ENCODE measurements at regions not wholly inside any gene's neighbourhood (a gene's known extent, or its start where the extent isn't known, plus 50 kb on each side); places are given as distances from the start of the nearest gene placed in this dataset.
"Not testable (repeated sequence)": the region's sequence is repeated elsewhere in the genome, so short reads cannot be mapped to it uniquely, and the experiment has no call there.

GRCh38 chr22:22318723-22319465 is 74.3 kb downstream of the VPREB1 start:
- no peak for DNase-seq (ENCODE audit: low read depth, low spot score)
- H3K9me3 Mint-ChIP-seq: no peaks in the 10 kb centered on the region
- H3K36me3 Mint-ChIP-seq (ENCODE audit: low read depth): peaks cover 17% of the 10 kb centered on the region
- no peak overlapping the region for H3K27ac Mint-ChIP-seq (ENCODE audit: unreplicated experiment)
- peaks cover under 1% of the 10 kb centered on the region for H3K27me3 Mint-ChIP-seq (ENCODE audit: low read depth)
- H3K4me3 Mint-ChIP-seq: no peak overlapping the region
- H3K4me1 Mint-ChIP-seq: no peaks in the 10 kb centered on the region
- TF ChIP-seq CTCF (conservative IDR thresholded peaks at IDR 0.05): no peak

GRCh38 chr22:22321743-22322611 is 77.4 kb downstream of the VPREB1 start:
- H3K4me3 Mint-ChIP-seq; H3K4me1 Mint-ChIP-seq; H3K9me3 Mint-ChIP-seq; H3K27ac Mint-ChIP-seq (ENCODE audit: unreplicated experiment): not testable (repeated sequence)
- DNase-seq (ENCODE audit: low read depth, low spot score): peak; percentile 71
- H3K36me3 Mint-ChIP-seq (ENCODE audit: low read depth): peaks cover 14% of the 10 kb centered on the region
- peak; percentile 80 for TF ChIP-seq CTCF (conservative IDR thresholded peaks at IDR 0.05)
- H3K27me3 Mint-ChIP-seq (ENCODE audit: low read depth): peaks cover 13% of the 10 kb centered on the region

- no peak for TF ChIP-seq CTCF (conservative IDR thresholded peaks at IDR 0.05)
- no peak for DNase-seq (ENCODE audit: low read depth, low spot score)
- no peaks in the 10 kb centered on the region for H3K9me3 Mint-ChIP-seq
- no peak overlapping the region for H3K27ac Mint-ChIP-seq (ENCODE audit: unreplicated experiment)
- H3K4me3 Mint-ChIP-seq: no peak overlapping the region
- H3K4me1 Mint-ChIP-seq: no peaks in the 10 kb centered on the region
- H3K27me3 Mint-ChIP-seq (ENCODE audit: low read depth): peaks cover 14% of the 10 kb centered on the region
- H3K36me3 Mint-ChIP-seq (ENCODE audit: low read depth): peaks cover 10% of the 10 kb centered on the region
These were observed 78.2 kb downstream of the VPREB1 start for GRCh38 chr22:22322792-22323191.

- peaks cover 7% of the 10 kb centered on the region for H3K9me3 Mint-ChIP-seq
- no peaks in the 10 kb centered on the region for H3K4me1 Mint-ChIP-seq
- peaks cover 6% of the 10 kb centered on the region for H3K36me3 Mint-ChIP-seq (ENCODE audit: low read depth)
- no peak overlapping the region for H3K4me3 Mint-ChIP-seq
- no peak overlapping the region for H3K27ac Mint-ChIP-seq (ENCODE audit: unreplicated experiment)
- TF ChIP-seq CTCF (conservative IDR thresholded peaks at IDR 0.05): no peak
- peaks cover 50% of the 10 kb centered on the region for H3K27me3 Mint-ChIP-seq (ENCODE audit: low read depth)
- DNase-seq (ENCODE audit: low read depth, low spot score): no peak
These were observed 83.1 kb downstream of the VPREB1 start for GRCh38 chr22:22327723-22328122.

- Mint-ChIP-seq H3K27me3 (ENCODE audit: low read depth) (peaks cover 64% of the 10 kb centered on the region), H3K36me3 (ENCODE audit: low read depth) (peaks cover 3% of the 10 kb centered on the region), H3K27ac (ENCODE audit: unreplicated experiment) (no peak overlapping the region), H3K4me1 (no peaks in the 10 kb centered on the region), H3K4me3 (no peak overlapping the region), H3K9me3 (peaks cover 15% of the 10 kb centered on the region)
- no peak for TF ChIP-seq CTCF (conservative IDR thresholded peaks at IDR 0.05)
- DNase-seq (ENCODE audit: low read depth, low spot score): no peak
These were observed 85.2 kb downstream of the VPREB1 start for GRCh38 chr22:22329792-22330191.

- not testable (repeated sequence) for H3K36me3 Mint-ChIP-seq (ENCODE audit: low read depth); H3K4me3 Mint-ChIP-seq; H3K4me1 Mint-ChIP-seq; DNase-seq (ENCODE audit: low read depth, low spot score); H3K27ac Mint-ChIP-seq (ENCODE audit: unreplicated experiment)
- Mint-ChIP-seq H3K9me3 (peaks cover 25% of the 10 kb centered on the region), H3K27me3 (ENCODE audit: low read depth) (peaks cover 89% of the 10 kb centered on the region)
These were observed 91.1 kb downstream of the VPREB1 start for GRCh38 chr22:22335640-22336039.

- H3K36me3 Mint-ChIP-seq (ENCODE audit: low read depth): not testable (repeated sequence)
These were observed 91.7 kb downstream of the VPREB1 start for GRCh38 chr22:22336333-22336732.

GRCh38 chr22:22338778-22339177 is 94.2 kb downstream of the VPREB1 start:
- H3K4me1 Mint-ChIP-seq; H3K27ac Mint-ChIP-seq (ENCODE audit: unreplicated experiment); H3K36me3 Mint-ChIP-seq (ENCODE audit: low read depth); H3K4me3 Mint-ChIP-seq; DNase-seq (ENCODE audit: low read depth, low spot score): not testable (repeated sequence)
- H3K9me3 Mint-ChIP-seq: peaks cover 11% of the 10 kb centered on the region
- H3K27me3 Mint-ChIP-seq (ENCODE audit: low read depth): peaks cover 86% of the 10 kb centered on the region

More at GRCh38 chr22:22336333-22336732, 91.7 kb downstream of the VPREB1 start:
- H3K27ac Mint-ChIP-seq (ENCODE audit: unreplicated experiment); H3K4me1 Mint-ChIP-seq; H3K4me3 Mint-ChIP-seq; DNase-seq (ENCODE audit: low read depth, low spot score): not testable (repeated sequence)
- H3K9me3 Mint-ChIP-seq: peaks cover 23% of the 10 kb centered on the region
- peaks cover 93% of the 10 kb centered on the region for H3K27me3 Mint-ChIP-seq (ENCODE audit: low read depth)

Measured in neural crest cell (in vitro differentiated cells).